Psoas muscle (tissue), 7 donors: ENCODE measurements at regions not wholly inside any gene's neighbourhood (a gene's known extent, or its start where the extent isn't known, plus 50 kb on each side); places are given as distances from the start of the nearest gene placed in this dataset.

Experiments used
- ATAC-seq, 4 donors: fragments of 200-7000 bp; cut with Tn5 transposase; one replicate each; pipeline ENCODE4 v1.9.1; 2020; ENCODE audit warnings: moderate library complexity in 3 of 4, mild to moderate bottlenecking in 2 of 4
- DNase-seq, 2 donors: peaks; one replicate each; pipeline ENCODE4 v3.0.0-alpha.2; 2020
- H3K27ac ChIP-seq: fragments of 200-600 bp; one replicate; pipeline ENCODE4 v1.8.0; 2022
- H3K27me3 ChIP-seq, 3 donors: fragments of 200-600 bp in 1 of 3; one replicate each; pipeline versions ENCODE4 v1.6.1 to v1.8.0; 2013 to 2022; ENCODE audit warnings: low read length in 2 of 3, mild to moderate bottlenecking in 2 of 3, moderate library complexity in 1 of 3; ENCODE audit not compliant: insufficient read depth in 3 of 3
- H3K36me3 ChIP-seq, 2 donors: fragments of 200-600 bp in 1 of 2; one replicate each; pipeline versions ENCODE4 v1.6.1 to v1.8.0; 2013 to 2022; ENCODE audit warnings: low read depth in 1 of 2, mild to moderate bottlenecking in 1 of 2, moderate library complexity in 1 of 2; ENCODE audit not compliant: insufficient read depth in 1 of 2
- H3K4me1 ChIP-seq: fragments of 200-600 bp; one replicate; pipeline ENCODE4 v1.8.0; 2022
- H3K4me3 ChIP-seq: fragments of 200-600 bp; one replicate; pipeline ENCODE4 v1.8.0; 2022; ENCODE audit warnings: mild to moderate bottlenecking
- H3K9me3 ChIP-seq: fragments of 200-600 bp; one replicate; pipeline ENCODE4 v1.8.0; 2022
- CTCF ChIP-seq: fragments of 200-600 bp; IDR thresholded peaks from one replicate; pipeline ENCODE4 v1.8.0; 2022; ENCODE audit warnings: antibody characterized with exemption
- WGBS, 3 donors: extraction: QIAGEN DNeasy Blood & Tissue Kit; methylation state at CpG; one replicate each; pipeline versions ENCODE4 v1.1.6 to v1.1.7; 2013; 5-methylcytosine and 5-hydroxymethylcytosine counted together
- intact Hi-C, 2 donors: fragments of 100-400 bp; cut with DNase I; formaldehyde crosslinking; loops; one replicate each; pipeline versions ENCODE4 v1.11.0 to v1.14.2; 2022
- donor health status: healthy with polysubstance abuse.
- donor health status: DM: no; HTN: no; CAD: no; lungs with moderate emphysema.
- donor health status: Bipolar disorder and iron deficiency.
- donor health status: healthy.
- donor health status: DM: yes; HTN: yes; CAD: no.
- donor health status: DM: no; HTN: no; CAD: no.
- donor health status: DM: yes; HTN: yes; CAD: no.

GRCh38 chr2:4391013-4391412 is 687.6 kb downstream of the DCDC2C start:
- intact Hi-C loops, result no loop called here
- H3K27ac ChIP-seq, result no peak overlapping the region
- H3K36me3 ChIP-seq, result no peaks in the 10 kb centered on the region
- no peak for DNase-seq
- no peaks in the 10 kb centered on the region for H3K27me3 ChIP-seq
- no peak for TF ChIP-seq CTCF
- ATAC-seq, result no peak
- peaks cover 3% of the 10 kb centered on the region for H3K9me3 ChIP-seq
- 72 to 87% (median 84%) methylated on average over 3 of the region's 3 CpGs for WGBS, 3 donors
- no peaks in the 10 kb centered on the region for H3K4me1 ChIP-seq
- no peak overlapping the region for H3K4me3 ChIP-seq

GRCh38 chr2:4404363-4404762 is 701.0 kb downstream of the DCDC2C start:
- no peak for TF ChIP-seq CTCF
- Histone ChIP-seq H3K4me1 (no peaks in the 10 kb centered on the region), H3K36me3 (no peaks in the 10 kb centered on the region), H3K4me3 (no peak overlapping the region), H3K27me3 (no peaks in the 10 kb centered on the region), H3K27ac (no peak overlapping the region), H3K9me3 (no peaks in the 10 kb centered on the region)
- no peak for ATAC-seq
- WGBS, 3 donors, result 75 to 80% (median 80%) methylated on average over 10 of the region's 10 CpGs
- no peak for DNase-seq
- intact Hi-C loops, result no loop called here

GRCh38 chr2:4408321-4408720 is 704.9 kb downstream of the DCDC2C start:
- Histone ChIP-seq H3K4me1 (no peaks in the 10 kb centered on the region), H3K9me3 (no peaks in the 10 kb centered on the region), H3K4me3 (no peak overlapping the region), H3K36me3 (no peaks in the 10 kb centered on the region), H3K27me3 (no peaks in the 10 kb centered on the region), H3K27ac (no peak overlapping the region)
- intact Hi-C loops, result no loop called here
- no peak for TF ChIP-seq CTCF
- 73 to 88% (median 76%) methylated on average over 10 of the region's 10 CpGs for WGBS, 3 donors
- ATAC-seq, result no peak
- DNase-seq, result no peak

- Histone ChIP-seq H3K27ac (no peak overlapping the region), H3K36me3 (no peaks in the 10 kb centered on the region), H3K9me3 (no peaks in the 10 kb centered on the region), H3K27me3 (no peaks in the 10 kb centered on the region), H3K4me3 (no peak overlapping the region), H3K4me1 (no peaks in the 10 kb centered on the region)
- TF ChIP-seq CTCF, result no peak
- WGBS, 3 donors, result 72 to 73% (median 72%) methylated on average over 9 of the region's 9 CpGs
- intact Hi-C loops, result no loop called here
- ATAC-seq (no peak), DNase-seq (no peak)
Measured at GRCh38 chr2:4412637-4413187, 709.3 kb downstream of the DCDC2C start.

- Histone ChIP-seq H3K36me3 (no peaks in the 10 kb centered on the region), H3K27ac (no peak overlapping the region), H3K4me3 (no peak overlapping the region), H3K27me3 (no peaks in the 10 kb centered on the region), H3K4me1 (no peaks in the 10 kb centered on the region), H3K9me3 (no peaks in the 10 kb centered on the region)
- no peak for DNase-seq
- intact Hi-C loops, result no loop called here
- TF ChIP-seq CTCF, result no peak
- no peak for ATAC-seq
- 67 to 80% (median 71%) methylated on average over 1 of the region's 1 CpG for WGBS, 3 donors
Measured at GRCh38 chr2:4415171-4415570, 711.8 kb downstream of the DCDC2C start.
